ENCODE measurements at regions not wholly inside any gene's neighbourhood (a gene's known extent, or its start where the extent isn't known, plus 50 kb on each side); places are given as distances from the start of the nearest gene placed in this dataset.

- TF ChIP-seq, protein P1, sequence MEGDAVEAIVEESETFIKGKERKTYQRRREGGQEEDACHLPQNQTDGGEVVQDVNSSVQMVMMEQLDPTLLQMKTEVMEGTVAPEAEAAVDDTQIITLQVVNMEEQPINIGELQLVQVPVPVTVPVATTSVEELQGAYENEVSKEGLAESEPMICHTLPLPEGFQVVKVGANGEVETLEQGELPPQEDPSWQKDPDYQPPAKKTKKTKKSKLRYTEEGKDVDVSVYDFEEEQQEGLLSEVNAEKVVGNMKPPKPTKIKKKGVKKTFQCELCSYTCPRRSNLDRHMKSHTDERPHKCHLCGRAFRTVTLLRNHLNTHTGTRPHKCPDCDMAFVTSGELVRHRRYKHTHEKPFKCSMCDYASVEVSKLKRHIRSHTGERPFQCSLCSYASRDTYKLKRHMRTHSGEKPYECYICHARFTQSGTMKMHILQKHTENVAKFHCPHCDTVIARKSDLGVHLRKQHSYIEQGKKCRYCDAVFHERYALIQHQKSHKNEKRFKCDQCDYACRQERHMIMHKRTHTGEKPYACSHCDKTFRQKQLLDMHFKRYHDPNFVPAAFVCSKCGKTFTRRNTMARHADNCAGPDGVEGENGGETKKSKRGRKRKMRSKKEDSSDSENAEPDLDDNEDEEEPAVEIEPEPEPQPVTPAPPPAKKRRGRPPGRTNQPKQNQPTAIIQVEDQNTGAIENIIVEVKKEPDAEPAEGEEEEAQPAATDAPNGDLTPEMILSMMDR (IDR thresholded peaks at IDR 0.05; ENCODE audit: poor library complexity, severe bottlenecking) = no peak
- TF ChIP-seq TAF1 (IDR thresholded peaks at IDR 0.05; ENCODE audit: low read depth) (no peak), POLR2AphosphoS5 (IDR thresholded peaks at IDR 0.05) (no peak), EP300 (conservative IDR thresholded peaks at IDR 0.05; ENCODE audit: poor library complexity, severe bottlenecking) (no peak)
- TF ChIP-seq, protein P2, sequence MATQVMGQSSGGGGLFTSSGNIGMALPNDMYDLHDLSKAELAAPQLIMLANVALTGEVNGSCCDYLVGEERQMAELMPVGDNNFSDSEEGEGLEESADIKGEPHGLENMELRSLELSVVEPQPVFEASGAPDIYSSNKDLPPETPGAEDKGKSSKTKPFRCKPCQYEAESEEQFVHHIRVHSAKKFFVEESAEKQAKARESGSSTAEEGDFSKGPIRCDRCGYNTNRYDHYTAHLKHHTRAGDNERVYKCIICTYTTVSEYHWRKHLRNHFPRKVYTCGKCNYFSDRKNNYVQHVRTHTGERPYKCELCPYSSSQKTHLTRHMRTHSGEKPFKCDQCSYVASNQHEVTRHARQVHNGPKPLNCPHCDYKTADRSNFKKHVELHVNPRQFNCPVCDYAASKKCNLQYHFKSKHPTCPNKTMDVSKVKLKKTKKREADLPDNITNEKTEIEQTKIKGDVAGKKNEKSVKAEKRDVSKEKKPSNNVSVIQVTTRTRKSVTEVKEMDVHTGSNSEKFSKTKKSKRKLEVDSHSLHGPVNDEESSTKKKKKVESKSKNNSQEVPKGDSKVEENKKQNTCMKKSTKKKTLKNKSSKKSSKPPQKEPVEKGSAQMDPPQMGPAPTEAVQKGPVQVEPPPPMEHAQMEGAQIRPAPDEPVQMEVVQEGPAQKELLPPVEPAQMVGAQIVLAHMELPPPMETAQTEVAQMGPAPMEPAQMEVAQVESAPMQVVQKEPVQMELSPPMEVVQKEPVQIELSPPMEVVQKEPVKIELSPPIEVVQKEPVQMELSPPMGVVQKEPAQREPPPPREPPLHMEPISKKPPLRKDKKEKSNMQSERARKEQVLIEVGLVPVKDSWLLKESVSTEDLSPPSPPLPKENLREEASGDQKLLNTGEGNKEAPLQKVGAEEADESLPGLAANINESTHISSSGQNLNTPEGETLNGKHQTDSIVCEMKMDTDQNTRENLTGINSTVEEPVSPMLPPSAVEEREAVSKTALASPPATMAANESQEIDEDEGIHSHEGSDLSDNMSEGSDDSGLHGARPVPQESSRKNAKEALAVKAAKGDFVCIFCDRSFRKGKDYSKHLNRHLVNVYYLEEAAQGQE (IDR thresholded peaks at IDR 0.05; ENCODE audit: borderline replicate concordance) = no peak
Measured at GRCh38 chr16:79393564-79393963, 207.0 kb downstream of the MAF start.

Data from neural cell (in vitro differentiated cells).